ENCODE measurements at regions not wholly inside any gene's neighbourhood (a gene's known extent, or its start where the extent isn't known, plus 50 kb on each side); places are given as distances from the start of the nearest gene placed in this dataset.

DNA sequence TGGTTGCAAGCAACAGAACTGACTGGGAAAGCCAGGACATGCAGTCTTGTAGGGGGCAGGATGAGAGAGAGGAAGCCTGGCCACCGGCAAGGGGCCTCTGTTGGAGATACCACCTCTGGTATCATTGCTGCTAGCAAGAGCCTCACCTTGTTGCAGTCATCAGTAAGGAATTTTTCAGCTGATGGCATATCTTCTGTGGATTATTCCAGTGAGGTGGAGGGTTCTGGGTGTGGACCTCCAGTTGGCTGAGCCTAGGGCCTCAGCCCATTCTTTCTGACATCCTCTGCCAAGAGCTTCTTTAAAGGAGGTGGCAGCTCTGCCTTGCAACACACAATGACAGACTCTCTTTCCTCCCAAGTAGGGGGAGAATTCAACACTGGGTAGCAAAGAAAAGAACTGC, 128.9 kb downstream of the AQP9 start:
- TF ChIP-seq, protein P1, sequence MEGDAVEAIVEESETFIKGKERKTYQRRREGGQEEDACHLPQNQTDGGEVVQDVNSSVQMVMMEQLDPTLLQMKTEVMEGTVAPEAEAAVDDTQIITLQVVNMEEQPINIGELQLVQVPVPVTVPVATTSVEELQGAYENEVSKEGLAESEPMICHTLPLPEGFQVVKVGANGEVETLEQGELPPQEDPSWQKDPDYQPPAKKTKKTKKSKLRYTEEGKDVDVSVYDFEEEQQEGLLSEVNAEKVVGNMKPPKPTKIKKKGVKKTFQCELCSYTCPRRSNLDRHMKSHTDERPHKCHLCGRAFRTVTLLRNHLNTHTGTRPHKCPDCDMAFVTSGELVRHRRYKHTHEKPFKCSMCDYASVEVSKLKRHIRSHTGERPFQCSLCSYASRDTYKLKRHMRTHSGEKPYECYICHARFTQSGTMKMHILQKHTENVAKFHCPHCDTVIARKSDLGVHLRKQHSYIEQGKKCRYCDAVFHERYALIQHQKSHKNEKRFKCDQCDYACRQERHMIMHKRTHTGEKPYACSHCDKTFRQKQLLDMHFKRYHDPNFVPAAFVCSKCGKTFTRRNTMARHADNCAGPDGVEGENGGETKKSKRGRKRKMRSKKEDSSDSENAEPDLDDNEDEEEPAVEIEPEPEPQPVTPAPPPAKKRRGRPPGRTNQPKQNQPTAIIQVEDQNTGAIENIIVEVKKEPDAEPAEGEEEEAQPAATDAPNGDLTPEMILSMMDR (IDR thresholded peaks at IDR 0.05) = no peak
- Histone ChIP-seq H3K4me1 (no peaks in the 10 kb centered on the region), H3K4me3 (no peak overlapping the region), H3K9ac (ENCODE audit: low read depth in 2 of 2, low read length in 2 of 2) (no peak overlapping the region), H3K9me3 (no peaks in the 10 kb centered on the region), H3K36me3 (peaks cover 5% of the 10 kb centered on the region), H3K27ac (no peak overlapping the region), H3K27me3 (no peaks in the 10 kb centered on the region)
- intact Hi-C loops (cut with DNase I) = loop anchor here (10.0 kb wide), 1 partner anchor 578 kb away; no protein-coding TSS in a partner anchor
- DNase-seq = no peak

GRCh38 chr15:58268746-58269267, 130.6 kb downstream of the AQP9 start:
- intact Hi-C loops (cut with DNase I) = loop anchor here (10.0 kb wide), 1 partner anchor 576 kb away; no protein-coding TSS in a partner anchor
- no peaks in the 10 kb centered on the region for H3K4me1 ChIP-seq

GRCh38 chr15:58269455-58270414, 131.6 kb downstream of the AQP9 start:
- H3K27ac ChIP-seq = no peak overlapping the region
- H3K9ac ChIP-seq (ENCODE audit: low read depth in 2 of 2, low read length in 2 of 2) = peak overlapping the region in 1 of 2 donors; percentile 37
- no peak overlapping the region for H3K4me3 ChIP-seq
- H3K9me3 ChIP-seq = no peaks in the 10 kb centered on the region
- peak; percentile 70 for DNase-seq
- TF ChIP-seq, protein P1 (IDR thresholded peaks at IDR 0.05) = peak; percentile 61
- intact Hi-C loops (cut with DNase I) = loop anchor here (10.0 kb wide), 2 partner anchors 485 to 575 kb away; no protein-coding TSS in a partner anchor
- no peaks in the 10 kb centered on the region for H3K27me3 ChIP-seq
- H3K36me3 ChIP-seq = peaks cover 5% of the 10 kb centered on the region
- no peaks in the 10 kb centered on the region for H3K4me1 ChIP-seq

More at GRCh38 chr15:58268746-58269267, 130.6 kb downstream of the AQP9 start:
- no peak overlapping the region for H3K27ac ChIP-seq
- no peak overlapping the region for H3K4me3 ChIP-seq
- no peak for DNase-seq
- H3K36me3 ChIP-seq = peaks cover 5% of the 10 kb centered on the region
- H3K27me3 ChIP-seq = no peaks in the 10 kb centered on the region
- TF ChIP-seq, protein P1 (IDR thresholded peaks at IDR 0.05) = no peak
- H3K9ac ChIP-seq (ENCODE audit: low read depth in 2 of 2, low read length in 2 of 2) = no peak overlapping the region
- no peaks in the 10 kb centered on the region for H3K9me3 ChIP-seq

GRCh38 chr15:58271410-58271809, 133.2 kb downstream of the AQP9 start:
- TF ChIP-seq, protein P1 (IDR thresholded peaks at IDR 0.05) = no peak
- no peak for DNase-seq
- intact Hi-C loops (cut with DNase I) = loop anchor here (10.0 kb wide), 1 partner anchor 483 kb away; no protein-coding TSS in a partner anchor
- H3K27me3 ChIP-seq = no peaks in the 10 kb centered on the region
- H3K9ac ChIP-seq (ENCODE audit: low read depth in 2 of 2, low read length in 2 of 2) = no peak overlapping the region
- H3K9me3 ChIP-seq = no peaks in the 10 kb centered on the region
- no peak overlapping the region for H3K27ac ChIP-seq
- H3K36me3 ChIP-seq = peaks cover 5% of the 10 kb centered on the region
- H3K4me3 ChIP-seq = no peak overlapping the region
- H3K4me1 ChIP-seq = no peaks in the 10 kb centered on the region

- Histone ChIP-seq H3K4me1 (no peaks in the 10 kb centered on the region), H3K4me3 (no peak overlapping the region), H3K9me3 (no peaks in the 10 kb centered on the region), H3K27ac (no peak overlapping the region), H3K27me3 (no peaks in the 10 kb centered on the region), H3K9ac (ENCODE audit: low read depth in 2 of 2, low read length in 2 of 2) (no peak overlapping the region), H3K36me3 (peaks cover 5% of the 10 kb centered on the region)
- intact Hi-C loops (cut with DNase I) = loop anchor here (10.0 kb wide), 1 partner anchor 482 kb away; no protein-coding TSS in a partner anchor
- TF ChIP-seq, protein P1 (IDR thresholded peaks at IDR 0.05) = no peak
- no peak for DNase-seq
Measured at GRCh38 chr15:58273104-58273503, 134.9 kb downstream of the AQP9 start.

All from colonic mucosa (tissue), 4 donors.